Keratinocyte (primary cell): ENCODE measurements at regions not wholly inside any gene's neighbourhood (a gene's known extent, or its start where the extent isn't known, plus 50 kb on each side); places are given as distances from the start of the nearest gene placed in this dataset.

ENCODE experiments used
- DNase-seq: peaks from one replicate; pipeline ENCODE4 v3.0.0-alpha.2; 2011; ENCODE audit warnings: low read depth, missing footprints, low spot score
- FAIRE-seq: peaks from 2 replicates; lab custom pipeline; 2011; peaks lifted over from hg19 to GRCh38; lab: Jason Lieb, UNC
- H2AFZ ChIP-seq: 2 replicates; pipeline ENCODE4 v1.6.0; 2012; ENCODE audit warnings: low read length, control low read depth, inconsistent platforms; ENCODE audit not compliant: control insufficient read depth
- H3K27ac ChIP-seq: 2 replicates; pipeline ENCODE4 v1.5.1; 2011; ENCODE audit warnings: low read length; ENCODE audit not compliant: control insufficient read depth, insufficient read depth
- H3K27me3 ChIP-seq: 3 replicates; pipeline ENCODE4 v1.6.0; 2011; ENCODE audit warnings: low read length; ENCODE audit not compliant: control insufficient read depth, insufficient read depth; ENCODE audit errors: extremely low read depth
- H3K36me3 ChIP-seq, 2 experiments: 2 replicates in 1 of 2; 3 replicates in 1 of 2; pipeline ENCODE4 v1.5.1; 2011; ENCODE audit warnings: low read length in 2 of 2, mild to moderate bottlenecking in 1 of 2; ENCODE audit not compliant: control insufficient read depth in 2 of 2, insufficient read depth in 2 of 2; ENCODE audit errors: extremely low read depth in 1 of 2
- H3K4me1 ChIP-seq: 3 replicates; pipeline ENCODE4 v1.5.1; 2011; ENCODE audit warnings: low read length; ENCODE audit not compliant: control insufficient read depth, insufficient read depth; ENCODE audit errors: extremely low read depth
- H3K4me2 ChIP-seq: 3 replicates; pipeline ENCODE4 v1.6.0; 2011; ENCODE audit warnings: low read depth, low read length; ENCODE audit not compliant: control insufficient read depth, insufficient read depth; ENCODE audit errors: extremely low read depth
- H3K4me3 ChIP-seq, 3 experiments: fragments of 200-600 bp in 1 of 3; sonication (generic) in 1 of 3; 2 replicates in 2 of 3; 3 replicates in 1 of 3; pipeline ENCODE4 v1.5.1; 2011 to 2016; ENCODE audit warnings: low read length in 3 of 3, mild to moderate bottlenecking in 3 of 3, control low read depth in 2 of 3, inconsistent platforms in 1 of 3, low read depth in 1 of 3, mixed read lengths in 1 of 3, mixed run types in 1 of 3, moderate library complexity in 1 of 3; ENCODE audit not compliant: control insufficient read depth in 2 of 3, insufficient read depth in 2 of 3; ENCODE audit errors: extremely low read depth in 1 of 3
- H3K79me2 ChIP-seq: 2 replicates; pipeline ENCODE4 v1.6.0; 2012; ENCODE audit warnings: low read length; ENCODE audit not compliant: control insufficient read depth, insufficient read depth
- H3K9ac ChIP-seq: 3 replicates; pipeline ENCODE4 v1.6.0; 2011; ENCODE audit warnings: low read length; ENCODE audit not compliant: control insufficient read depth, insufficient read depth; ENCODE audit errors: extremely low read depth
- H3K9me1 ChIP-seq: 3 replicates; pipeline ENCODE4 v1.6.0; 2011; ENCODE audit warnings: low read length; ENCODE audit not compliant: control insufficient read depth, insufficient read depth; ENCODE audit errors: extremely low read depth
- H3K9me3 ChIP-seq: 2 replicates; pipeline ENCODE4 v1.5.1; 2012; ENCODE audit warnings: low read depth, low read length; ENCODE audit not compliant: control insufficient read depth
- H4K20me1 ChIP-seq: 3 replicates; pipeline ENCODE4 v1.6.0; 2011; ENCODE audit warnings: low read length; ENCODE audit not compliant: control insufficient read depth, insufficient read depth; ENCODE audit errors: extremely low read depth
- EZH2 ChIP-seq: IDR thresholded peaks from one replicate; pipeline ENCODE4 v1.6.1; 2012; ENCODE audit warnings: inconsistent platforms, mild to moderate bottlenecking, low read length, moderate library complexity
- dilution Hi-C: fragments of 300-500 bp; cut with MboI; formaldehyde crosslinking; loops from one replicate; pipeline ENCODE4 v1.7.0; 2020; ENCODE audit warnings: low sequenced_read_pairs; ENCODE audit not compliant: extremely low pct_ligation_motif_present
- TF ChIP-seq, protein P1 (sequence below), 3 experiments: IDR thresholded peaks in 1 of 3; conservative IDR thresholded peaks in 1 of 3; optimal IDR thresholded peaks in 1 of 3; 2 replicates in 2 of 3; 3 replicates in 1 of 3; pipeline versions ENCODE3 to v1.5.1; 2011; ENCODE audit warnings: low read length in 3 of 3, mild to moderate bottlenecking in 3 of 3, moderate library complexity in 2 of 3, control low read depth in 1 of 3, inconsistent platforms in 1 of 3; ENCODE audit not compliant: insufficient read depth in 2 of 3; ENCODE audit errors: extremely low read depth in 1 of 3

- H3K79me2 ChIP-seq = no peaks in the 10 kb centered on the region
- no peak for FAIRE-seq
- dilution Hi-C loops = no loop called here
- no peaks in the 10 kb centered on the region for H3K36me3 ChIP-seq
- no peak for DNase-seq
- no peak overlapping the region for H3K9ac ChIP-seq
- no peak overlapping the region for H3K4me3 ChIP-seq
- H3K4me1 ChIP-seq = no peaks in the 10 kb centered on the region
- H3K27me3 ChIP-seq = no peaks in the 10 kb centered on the region
- H3K9me1 ChIP-seq = no peaks in the 10 kb centered on the region
- H4K20me1 ChIP-seq = no peaks in the 10 kb centered on the region
- H3K4me2 ChIP-seq = no peak overlapping the region
- no peaks in the 10 kb centered on the region for H3K9me3 ChIP-seq
- no peak for TF ChIP-seq EZH2
- TF ChIP-seq, protein P1, sequence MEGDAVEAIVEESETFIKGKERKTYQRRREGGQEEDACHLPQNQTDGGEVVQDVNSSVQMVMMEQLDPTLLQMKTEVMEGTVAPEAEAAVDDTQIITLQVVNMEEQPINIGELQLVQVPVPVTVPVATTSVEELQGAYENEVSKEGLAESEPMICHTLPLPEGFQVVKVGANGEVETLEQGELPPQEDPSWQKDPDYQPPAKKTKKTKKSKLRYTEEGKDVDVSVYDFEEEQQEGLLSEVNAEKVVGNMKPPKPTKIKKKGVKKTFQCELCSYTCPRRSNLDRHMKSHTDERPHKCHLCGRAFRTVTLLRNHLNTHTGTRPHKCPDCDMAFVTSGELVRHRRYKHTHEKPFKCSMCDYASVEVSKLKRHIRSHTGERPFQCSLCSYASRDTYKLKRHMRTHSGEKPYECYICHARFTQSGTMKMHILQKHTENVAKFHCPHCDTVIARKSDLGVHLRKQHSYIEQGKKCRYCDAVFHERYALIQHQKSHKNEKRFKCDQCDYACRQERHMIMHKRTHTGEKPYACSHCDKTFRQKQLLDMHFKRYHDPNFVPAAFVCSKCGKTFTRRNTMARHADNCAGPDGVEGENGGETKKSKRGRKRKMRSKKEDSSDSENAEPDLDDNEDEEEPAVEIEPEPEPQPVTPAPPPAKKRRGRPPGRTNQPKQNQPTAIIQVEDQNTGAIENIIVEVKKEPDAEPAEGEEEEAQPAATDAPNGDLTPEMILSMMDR (optimal IDR thresholded peaks at IDR 0.05 in 1 of 3, IDR thresholded peaks at IDR 0.05 in 1 of 3, conservative IDR thresholded peaks at IDR 0.05 in 1 of 3; ENCODE audit: extremely low read depth in 1 of 3, insufficient read depth in 2 of 3, low read length in 3 of 3) = no peak
- H3K27ac ChIP-seq = no peak overlapping the region
- H2AFZ ChIP-seq = no peak overlapping the region
Measured at GRCh38 chr5:30343707-30344106, 849.8 kb upstream of the CDH6 start.

GRCh38 chr5:30341466-30341865 is 852.0 kb upstream of the CDH6 start:
- TF ChIP-seq, protein P1 (optimal IDR thresholded peaks at IDR 0.05 in 1 of 3, IDR thresholded peaks at IDR 0.05 in 1 of 3, conservative IDR thresholded peaks at IDR 0.05 in 1 of 3; ENCODE audit: extremely low read depth in 1 of 3, insufficient read depth in 2 of 3, low read length in 3 of 3) = no peak
- TF ChIP-seq EZH2 = no peak
- no peak for FAIRE-seq
- dilution Hi-C loops = no loop called here

More at GRCh38 chr5:30341466-30341865, 852.0 kb upstream of the CDH6 start:
- no peaks in the 10 kb centered on the region for H4K20me1 ChIP-seq
- H3K4me2 ChIP-seq = no peak overlapping the region
- no peak overlapping the region for H3K27ac ChIP-seq
- no peaks in the 10 kb centered on the region for H3K4me1 ChIP-seq
- H3K4me3 ChIP-seq = no peak overlapping the region
- H3K9me3 ChIP-seq = no peaks in the 10 kb centered on the region
- DNase-seq = no peak
- H3K79me2 ChIP-seq = no peaks in the 10 kb centered on the region
- H3K9ac ChIP-seq = no peak overlapping the region
- no peaks in the 10 kb centered on the region for H3K36me3 ChIP-seq
- no peaks in the 10 kb centered on the region for H3K9me1 ChIP-seq
- H2AFZ ChIP-seq = no peak overlapping the region
- no peaks in the 10 kb centered on the region for H3K27me3 ChIP-seq
